GM10266 (cell line): ENCODE measurements at regions not wholly inside any gene's neighbourhood (a gene's known extent, or its start where the extent isn't known, plus 50 kb on each side); places are given as distances from the start of the nearest gene placed in this dataset.

ENCODE experiments used
- DNase-seq: peaks from one replicate; pipeline ENCODE4 v3.0.0; 2012; ENCODE audit errors: extremely low spot score
- TF ChIP-seq, protein P1 (sequence below): IDR thresholded peaks from 2 replicates; pipeline ENCODE4 v1.5.1; 2012; ENCODE audit warnings: mild to moderate bottlenecking, low read depth; ENCODE audit not compliant: control insufficient read depth, insufficient read depth; ENCODE audit errors: missing control alignments

- no peak for DNase-seq
- TF ChIP-seq, protein P1, sequence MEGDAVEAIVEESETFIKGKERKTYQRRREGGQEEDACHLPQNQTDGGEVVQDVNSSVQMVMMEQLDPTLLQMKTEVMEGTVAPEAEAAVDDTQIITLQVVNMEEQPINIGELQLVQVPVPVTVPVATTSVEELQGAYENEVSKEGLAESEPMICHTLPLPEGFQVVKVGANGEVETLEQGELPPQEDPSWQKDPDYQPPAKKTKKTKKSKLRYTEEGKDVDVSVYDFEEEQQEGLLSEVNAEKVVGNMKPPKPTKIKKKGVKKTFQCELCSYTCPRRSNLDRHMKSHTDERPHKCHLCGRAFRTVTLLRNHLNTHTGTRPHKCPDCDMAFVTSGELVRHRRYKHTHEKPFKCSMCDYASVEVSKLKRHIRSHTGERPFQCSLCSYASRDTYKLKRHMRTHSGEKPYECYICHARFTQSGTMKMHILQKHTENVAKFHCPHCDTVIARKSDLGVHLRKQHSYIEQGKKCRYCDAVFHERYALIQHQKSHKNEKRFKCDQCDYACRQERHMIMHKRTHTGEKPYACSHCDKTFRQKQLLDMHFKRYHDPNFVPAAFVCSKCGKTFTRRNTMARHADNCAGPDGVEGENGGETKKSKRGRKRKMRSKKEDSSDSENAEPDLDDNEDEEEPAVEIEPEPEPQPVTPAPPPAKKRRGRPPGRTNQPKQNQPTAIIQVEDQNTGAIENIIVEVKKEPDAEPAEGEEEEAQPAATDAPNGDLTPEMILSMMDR, result no peak
Measured at GRCh38 chr1:219744652-219745469, 132.0 kb upstream of the ZC3H11B start.

DNA sequence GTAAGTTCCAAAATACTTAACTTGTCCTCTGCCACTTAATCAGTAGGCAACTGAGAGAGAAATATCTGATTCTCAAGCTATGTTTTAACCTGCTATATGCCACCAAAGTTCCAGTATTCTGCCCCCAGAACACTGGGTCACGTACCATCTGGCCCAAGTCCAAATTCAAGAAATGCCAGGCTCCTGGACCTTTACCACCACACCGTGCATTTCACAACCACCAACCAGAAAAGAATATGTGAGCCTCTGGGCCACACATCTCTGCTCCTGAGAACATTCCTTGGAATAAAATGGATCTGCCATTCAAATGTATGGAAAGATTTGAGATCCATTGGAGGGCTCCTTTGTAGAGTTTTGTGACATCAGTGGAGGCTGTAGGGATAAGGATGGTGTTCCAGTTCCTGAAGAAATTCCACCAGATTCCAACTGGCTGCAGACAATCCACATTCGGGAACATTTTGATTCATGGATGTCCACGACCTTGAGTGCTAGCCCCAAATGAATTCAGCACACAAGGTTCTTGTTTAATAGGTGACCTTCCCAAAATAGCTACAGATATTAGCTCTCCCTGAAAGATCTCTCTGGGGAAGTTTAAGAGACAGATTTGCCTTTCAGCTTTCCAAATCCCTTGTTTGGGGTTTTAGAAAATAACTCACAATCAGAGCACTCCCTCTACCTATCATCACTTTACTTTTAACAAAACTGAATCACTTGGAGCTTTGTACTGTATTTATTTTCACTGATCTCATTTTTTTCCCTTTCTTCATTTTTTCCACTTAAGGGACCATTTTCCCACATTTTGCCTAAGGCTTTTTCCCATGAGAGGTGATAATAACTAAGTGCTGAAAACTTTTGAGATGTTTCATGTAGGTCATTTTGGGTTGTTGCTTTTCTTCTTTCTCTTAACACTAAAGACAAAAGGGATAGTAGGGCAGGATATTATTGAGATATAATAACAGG lies 128.4 kb upstream of the ZC3H11B start:
- TF ChIP-seq, protein P1, result no peak

GRCh38 chr1:219733511-219734174 lies 120.7 kb upstream of the ZC3H11B start:
- no peak for DNase-seq
- TF ChIP-seq, protein P1, result no peak

More for the DNA sequence above, 128.4 kb upstream of the ZC3H11B start:
- no peak for DNase-seq

DNA sequence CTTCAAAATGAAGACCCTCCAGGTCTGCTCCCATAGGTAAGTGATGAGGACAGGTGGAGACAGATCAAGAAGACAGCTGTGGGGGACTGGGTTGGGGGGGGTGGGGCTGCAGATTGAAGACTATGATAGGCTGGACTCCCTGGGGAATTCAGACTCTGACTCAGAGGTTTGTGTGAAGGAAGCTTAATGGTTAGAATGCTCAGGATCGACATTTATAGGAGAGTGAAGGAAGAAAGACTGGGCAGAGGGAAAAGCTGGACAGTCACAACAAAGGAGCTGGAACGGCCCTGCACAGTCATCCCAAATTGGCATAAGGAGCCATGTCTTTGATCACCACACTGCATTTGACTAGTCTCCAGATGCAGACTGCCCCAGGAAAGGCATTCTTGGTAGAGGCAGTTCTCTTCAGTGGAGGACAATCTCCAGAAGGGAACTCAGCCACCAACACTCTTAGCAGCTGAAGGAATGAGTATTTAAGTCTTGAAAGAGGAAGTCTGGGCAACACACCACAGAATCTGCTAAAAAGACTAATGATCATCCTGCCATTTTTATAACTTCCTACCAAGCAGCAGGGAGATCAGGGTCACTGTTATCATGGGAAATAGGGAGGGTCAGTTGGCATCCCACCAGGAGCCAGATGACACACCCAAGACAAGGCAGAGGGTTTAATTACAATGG lies 120.0 kb upstream of the ZC3H11B start:
- DNase-seq, result no peak
- TF ChIP-seq, protein P1, result no peak

DNA sequence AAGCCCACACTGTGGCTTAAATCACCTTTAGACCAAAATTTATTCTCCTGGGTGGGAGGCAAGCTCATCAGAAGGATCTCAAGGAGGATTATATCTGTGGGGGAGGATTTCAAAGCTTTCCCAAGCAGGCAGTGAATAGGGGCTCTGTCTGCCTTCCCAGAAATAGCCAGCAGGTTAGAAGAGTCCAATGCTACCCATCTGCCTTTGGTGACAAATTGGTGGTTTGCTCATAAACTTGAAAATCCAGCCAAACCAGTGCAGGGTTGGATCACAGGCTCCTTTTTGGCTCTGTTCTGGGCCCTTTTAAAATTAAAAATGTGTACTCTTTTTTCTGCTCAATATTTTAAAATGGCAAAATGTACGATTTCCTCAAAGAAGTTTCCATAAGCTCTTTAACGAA lies 118.9 kb upstream of the ZC3H11B start:
- no peak for DNase-seq
- TF ChIP-seq, protein P1, result no peak

GRCh38 chr1:219726480-219727272 lies 113.8 kb upstream of the ZC3H11B start:
- DNase-seq, result no peak
- TF ChIP-seq, protein P1, result no peak
